GM13977 (cell line): ENCODE measurements at regions not wholly inside any gene's neighbourhood (a gene's known extent, or its start where the extent isn't known, plus 50 kb on each side); places are given as distances from the start of the nearest gene placed in this dataset.

Source experiments
- DNase-seq: peaks from one replicate; pipeline ENCODE4 v3.0.0; 2012; ENCODE audit warnings: low spot score
- CTCF ChIP-seq: IDR thresholded peaks from 2 replicates; pipeline ENCODE4 v1.5.1; 2012; ENCODE audit warnings: mild to moderate bottlenecking, control low read depth; ENCODE audit not compliant: insufficient read depth; ENCODE audit errors: extremely low read depth, missing control alignments
- in situ Hi-C: fragments of 300-500 bp; cut with MboI; formaldehyde crosslinking; loops from one replicate; pipeline ENCODE4 v1.12.0; 2022; ENCODE audit warnings: low sequenced_read_pairs, low pct_unique_long_range_greater_than_20kb, mixed read lengths, inconsistent platforms; ENCODE audit not compliant: unreplicated experiment

- in situ Hi-C loops: no loop called here
- TF ChIP-seq CTCF: no peak
- no peak for DNase-seq
Observed at GRCh38 chr6:102474041-102474807, 1080.7 kb downstream of the GRIK2 start.

- no peak for TF ChIP-seq CTCF
- DNase-seq: no peak
- in situ Hi-C loops: no loop called here
Observed at GRCh38 chr6:102458990-102459389, 1065.5 kb downstream of the GRIK2 start.

GRCh38 chr6:102438171-102438570, 1044.7 kb downstream of the GRIK2 start:
- TF ChIP-seq CTCF: no peak
- DNase-seq: no peak
- in situ Hi-C loops: no loop called here

GRCh38 chr6:102417368-102417998, 1024.0 kb downstream of the GRIK2 start:
- no peak for TF ChIP-seq CTCF
- DNase-seq: no peak
- in situ Hi-C loops: no loop called here

GRCh38 chr6:102415891-102416290, 1022.4 kb downstream of the GRIK2 start:
- in situ Hi-C loops: no loop called here
- TF ChIP-seq CTCF: no peak
- DNase-seq: no peak

- in situ Hi-C loops: no loop called here
- TF ChIP-seq CTCF: no peak
- DNase-seq: no peak
Observed at GRCh38 chr6:102411796-102412195, 1018.3 kb downstream of the GRIK2 start.
